ENCODE measurements at regions not wholly inside any gene's neighbourhood (a gene's known extent, or its start where the extent isn't known, plus 50 kb on each side); places are given as distances from the start of the nearest gene placed in this dataset.

DNA sequence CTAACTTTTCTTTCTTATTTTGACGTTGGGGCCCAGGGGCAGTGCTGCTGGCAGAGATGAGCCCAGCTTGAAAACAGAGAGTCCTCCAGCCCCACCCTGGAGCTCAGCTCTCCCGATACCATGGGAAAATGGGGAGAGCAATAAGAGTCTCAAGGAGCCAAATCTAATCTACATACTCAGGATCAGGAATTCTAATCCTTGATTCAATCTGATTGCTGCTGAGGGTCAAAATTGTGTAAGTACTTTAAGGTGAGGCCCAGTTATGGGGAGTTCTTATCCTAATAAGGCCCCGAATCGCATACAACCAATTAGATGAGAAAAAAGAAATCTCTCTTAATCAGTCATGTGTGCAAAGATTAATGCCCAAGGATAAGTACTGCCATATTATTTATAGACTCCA is 202.9 kb downstream of the FAM76B start:
- no peak for DNase-seq
- intact Hi-C loops (cut with DNase I): no loop called here

DNA sequence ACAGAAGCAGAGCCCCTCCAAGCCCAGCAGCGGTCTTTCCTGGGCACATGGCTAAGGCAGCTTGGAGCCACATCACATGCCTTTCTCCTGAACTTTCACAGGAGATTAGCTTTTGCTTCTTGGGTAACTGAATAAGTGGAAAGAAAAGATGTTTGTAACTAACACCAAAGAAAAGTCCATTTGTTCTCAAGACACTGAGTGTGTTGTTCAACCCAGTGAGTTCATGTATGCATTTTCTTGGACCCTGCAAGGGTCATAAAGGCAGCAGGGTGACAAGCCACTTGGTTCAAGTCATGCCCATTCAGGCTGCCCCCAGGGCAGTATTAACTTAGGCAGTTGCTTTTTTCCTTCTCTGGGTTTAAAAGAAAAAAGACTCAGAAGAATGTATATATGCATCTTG is 203.4 kb downstream of the FAM76B start:
- intact Hi-C loops (cut with DNase I): no loop called here
- DNase-seq: no peak

DNA sequence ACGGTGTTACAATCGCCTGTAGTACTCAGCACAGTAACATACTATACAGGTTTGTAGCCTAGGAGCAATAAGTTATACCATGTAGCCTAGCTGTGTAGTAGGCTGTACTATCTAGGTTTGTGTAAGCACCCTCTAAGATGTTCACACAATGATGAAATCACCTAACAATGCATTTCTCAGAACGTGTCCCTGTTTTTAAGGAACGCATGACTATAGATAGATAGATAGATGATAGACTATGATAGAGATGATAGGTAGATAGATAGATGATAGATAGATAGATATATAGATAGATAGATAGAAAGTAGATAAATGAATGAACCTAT is 203.9 kb downstream of the FAM76B start:
- intact Hi-C loops (cut with DNase I): no loop called here
- no peak for DNase-seq

DNA sequence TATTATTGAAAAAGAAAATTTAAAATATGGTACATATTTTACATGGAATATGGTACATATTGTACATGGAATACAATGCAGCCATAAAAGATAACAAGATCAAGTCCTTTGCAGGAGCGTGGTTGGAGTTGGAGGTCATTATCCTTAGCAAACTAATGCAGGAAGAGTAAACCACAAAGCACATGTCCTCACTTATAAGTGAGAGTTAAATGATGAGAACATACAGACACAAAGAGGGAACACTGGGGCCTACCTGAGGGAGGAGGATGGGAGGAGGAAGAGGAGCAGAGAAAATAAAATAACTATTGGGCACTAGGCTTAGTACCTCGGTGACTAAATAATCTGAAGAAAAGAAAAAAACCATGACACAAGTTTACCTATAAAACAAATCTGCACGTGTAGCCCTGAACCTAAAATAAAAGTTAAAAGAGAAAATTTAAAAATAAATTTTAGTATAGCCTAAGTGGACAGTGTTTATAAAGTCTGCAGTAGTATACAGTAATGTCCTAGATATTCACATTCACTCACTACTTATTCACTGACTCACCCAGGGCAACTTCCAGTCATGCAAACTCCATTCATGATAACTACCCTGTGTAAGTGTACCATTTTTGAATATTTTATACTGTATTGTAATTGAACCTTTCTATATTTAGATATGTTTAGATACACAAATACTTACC is 204.4 kb downstream of the FAM76B start:
- intact Hi-C loops (cut with DNase I): no loop called here
- no peak for DNase-seq

DNA sequence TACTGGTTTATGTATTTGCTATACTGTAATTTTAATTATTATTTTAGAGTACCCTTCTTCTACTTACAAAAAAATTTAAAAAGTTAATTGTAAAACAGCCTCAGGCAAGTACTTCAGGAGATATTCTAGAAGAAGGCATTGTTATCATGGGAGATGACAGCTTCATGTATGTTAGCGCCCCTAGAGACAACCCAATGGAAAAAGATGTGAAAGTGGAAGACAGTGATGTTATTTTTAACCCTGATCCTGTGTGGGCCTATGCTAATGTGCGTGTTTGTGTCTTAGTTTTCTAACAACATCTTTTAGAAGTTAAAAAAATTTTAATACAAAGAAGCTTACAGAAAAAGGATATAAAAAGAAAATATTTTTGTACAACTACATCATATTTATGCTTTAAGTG is 205.0 kb downstream of the FAM76B start:
- intact Hi-C loops (cut with DNase I): no loop called here
- DNase-seq: no peak

DNA sequence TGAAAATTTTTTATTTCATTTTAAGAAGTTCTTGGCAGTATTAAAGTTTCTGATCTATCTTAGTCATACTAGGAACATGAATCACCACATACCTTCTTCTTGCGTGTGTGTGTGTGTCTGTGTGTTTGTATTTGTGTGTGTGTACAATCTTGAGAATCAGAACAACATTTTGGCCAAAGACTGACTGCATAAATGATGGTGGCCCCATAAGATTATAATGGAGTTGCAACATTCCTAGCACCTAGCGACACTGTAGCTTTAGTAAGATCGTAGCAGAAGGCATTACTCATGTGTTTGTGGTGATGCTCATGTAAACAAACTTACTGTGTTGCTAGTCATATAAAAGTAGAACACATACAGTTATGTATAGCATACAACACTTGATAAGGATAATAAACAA is 205.4 kb downstream of the FAM76B start:
- intact Hi-C loops (cut with DNase I): no loop called here
- DNase-seq: no peak

DNA sequence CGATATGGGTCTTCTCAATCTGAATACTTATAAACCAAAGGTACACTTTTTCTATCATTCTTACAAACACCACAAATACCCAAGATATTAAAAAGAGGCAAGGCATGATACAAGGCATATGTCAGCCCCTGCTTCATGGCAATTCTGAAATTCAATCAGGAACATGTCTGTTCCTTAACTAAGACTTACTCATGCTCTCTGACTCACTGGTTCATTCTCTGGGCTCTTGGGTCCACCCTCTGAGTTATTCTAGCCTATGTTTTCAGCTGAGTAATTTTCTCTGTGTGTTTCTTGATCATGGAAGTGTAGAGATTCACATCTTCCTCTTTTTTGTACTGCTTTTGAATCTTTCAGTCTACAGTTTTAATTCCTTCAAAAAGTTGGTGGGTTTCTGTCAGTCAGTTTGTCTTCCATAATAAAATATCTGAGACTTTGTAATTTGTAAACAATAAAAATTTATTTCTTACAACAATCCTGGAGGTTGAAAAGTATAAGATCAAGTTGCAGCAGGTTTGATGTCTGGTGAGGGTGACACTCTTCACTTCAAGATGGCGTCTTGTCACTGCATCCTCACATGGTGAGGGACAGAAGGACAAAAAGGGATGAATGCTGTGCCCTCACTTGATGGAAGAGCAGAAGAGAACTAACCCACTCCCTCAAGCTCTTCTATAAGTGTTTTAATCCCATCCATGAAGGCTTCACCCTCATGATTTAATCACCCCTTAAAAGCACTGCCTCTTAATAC is 211.7 kb downstream of the FAM76B start:
- DNase-seq: no peak
- intact Hi-C loops (cut with DNase I): no loop called here

DNA sequence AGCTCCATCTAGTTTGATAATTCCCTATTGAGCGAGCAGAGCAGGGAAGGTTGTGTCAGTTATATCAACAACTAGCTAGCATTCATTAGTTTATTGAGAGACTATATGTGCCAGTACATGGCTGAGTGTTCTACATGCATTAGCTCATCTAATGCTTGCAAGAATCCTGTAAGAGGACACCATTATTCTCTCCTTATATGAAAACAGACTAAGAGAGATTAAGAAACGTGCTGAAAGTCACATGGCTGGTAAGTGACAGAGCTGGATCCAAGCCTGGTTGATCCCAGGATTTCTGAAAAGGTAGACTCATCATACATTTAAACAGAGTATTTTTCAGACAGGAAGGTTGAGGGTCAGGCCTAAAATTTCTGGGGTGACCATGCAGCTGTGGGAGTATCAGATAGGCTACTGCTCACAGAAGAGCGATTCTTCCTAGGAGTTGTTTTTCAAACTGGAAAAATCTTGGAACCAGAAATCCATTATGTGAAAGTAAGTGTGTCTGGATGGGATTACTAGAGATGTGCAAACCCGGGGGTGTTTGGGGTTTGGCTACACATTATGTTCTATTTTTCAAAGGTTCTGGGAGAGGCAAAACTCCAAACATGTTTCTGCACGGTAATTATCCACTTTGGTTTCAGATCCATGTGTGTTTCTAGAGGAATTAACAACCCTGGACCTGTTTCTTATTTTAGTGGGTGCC is 213.3 kb downstream of the FAM76B start:
- intact Hi-C loops (cut with DNase I): no loop called here
- DNase-seq: no peak

DNA sequence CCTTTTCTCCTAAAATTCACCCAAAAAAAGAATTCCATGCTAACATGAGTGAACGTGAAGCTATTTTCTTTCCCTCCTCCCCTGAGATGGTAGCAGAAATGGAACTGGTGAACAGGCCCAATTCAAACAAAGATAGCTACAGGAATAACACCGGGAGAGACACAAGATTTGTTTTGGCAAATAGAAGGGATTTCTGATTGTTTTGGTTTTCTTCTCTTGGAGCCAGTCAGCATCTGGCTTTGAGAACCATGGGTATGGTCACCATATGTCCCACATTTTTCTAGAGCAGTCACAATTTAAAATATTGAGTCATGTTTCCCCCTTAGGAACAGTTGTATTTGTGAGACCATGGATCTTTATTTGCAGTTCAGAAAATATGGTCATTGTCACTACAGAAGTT is 214.1 kb downstream of the FAM76B start:
- intact Hi-C loops (cut with DNase I): no loop called here

DNA sequence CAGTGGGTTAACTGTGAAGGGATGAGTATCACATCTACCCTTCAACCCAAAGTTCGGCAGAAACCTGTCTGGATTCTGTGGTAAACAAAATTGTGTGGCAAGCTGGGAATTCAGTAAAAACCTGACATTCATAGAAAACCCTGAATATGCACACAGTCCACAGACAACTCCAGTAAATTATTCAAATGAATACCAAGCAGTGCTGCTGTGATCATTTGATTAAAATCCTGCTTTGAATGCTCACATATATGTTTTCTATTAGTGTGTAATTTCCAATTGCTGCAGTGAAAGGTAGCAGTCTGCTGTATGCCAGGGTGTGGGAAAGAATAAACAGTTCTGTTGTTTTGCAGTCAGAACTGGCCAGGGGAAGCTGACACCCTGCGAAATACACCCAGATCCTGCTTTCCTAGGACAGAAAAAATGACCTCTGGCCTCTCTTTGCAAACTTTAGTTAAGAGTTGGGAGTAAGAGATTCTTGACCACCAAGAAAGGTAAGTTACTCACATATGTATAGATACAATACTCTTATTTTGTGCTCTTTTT is 217.8 kb downstream of the FAM76B start:
- intact Hi-C loops (cut with DNase I): no loop called here
- no peak for DNase-seq

More for the DNA sequence above, 214.1 kb downstream of the FAM76B start:
- DNase-seq: no peak

DNA sequence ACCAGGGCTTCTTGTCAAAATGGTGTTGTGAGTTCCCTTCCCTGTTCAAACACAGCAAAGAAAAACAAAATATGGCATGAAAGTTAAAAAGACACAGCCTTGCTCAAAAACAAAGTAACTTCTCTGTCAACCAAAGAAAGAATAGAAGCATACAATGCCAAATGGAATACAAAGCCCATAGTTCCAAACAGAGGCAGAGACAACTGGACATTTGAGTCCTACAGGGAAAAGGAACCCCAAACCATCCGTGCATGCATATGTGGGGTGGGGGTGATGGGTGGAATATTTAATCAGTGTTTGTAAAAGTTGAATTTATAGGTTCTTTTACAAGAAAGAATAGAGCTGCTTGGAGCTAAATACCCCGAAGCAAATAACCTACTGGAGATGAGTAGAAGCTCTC is 218.7 kb downstream of the FAM76B start:
- DNase-seq: no peak
- intact Hi-C loops (cut with DNase I): no loop called here

DNA sequence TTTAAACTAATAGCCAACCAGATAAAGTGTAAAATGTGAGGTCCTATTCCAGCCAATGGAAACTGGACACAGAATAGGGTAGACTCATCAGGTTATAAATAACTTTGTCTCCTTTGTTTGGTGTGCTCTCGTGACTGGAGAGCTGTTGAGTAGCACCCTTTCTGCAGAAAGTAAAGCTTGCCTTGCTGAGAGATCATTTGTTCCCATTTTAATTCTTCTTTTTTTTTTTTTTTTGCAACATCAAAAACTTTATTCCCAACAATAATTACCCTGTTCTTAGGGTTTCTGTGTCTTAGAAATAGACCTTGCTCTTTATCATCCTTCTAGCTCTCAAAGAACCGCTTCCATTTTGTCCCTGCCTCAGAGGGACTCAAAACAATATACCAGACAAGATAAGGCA is 220.4 kb downstream of the FAM76B start:
- DNase-seq: no peak
- intact Hi-C loops (cut with DNase I): loop anchor here (5.0 to 10.0 kb wide), 2 partner anchors 133 to 414 kb away; no protein-coding TSS in a partner anchor

DNA sequence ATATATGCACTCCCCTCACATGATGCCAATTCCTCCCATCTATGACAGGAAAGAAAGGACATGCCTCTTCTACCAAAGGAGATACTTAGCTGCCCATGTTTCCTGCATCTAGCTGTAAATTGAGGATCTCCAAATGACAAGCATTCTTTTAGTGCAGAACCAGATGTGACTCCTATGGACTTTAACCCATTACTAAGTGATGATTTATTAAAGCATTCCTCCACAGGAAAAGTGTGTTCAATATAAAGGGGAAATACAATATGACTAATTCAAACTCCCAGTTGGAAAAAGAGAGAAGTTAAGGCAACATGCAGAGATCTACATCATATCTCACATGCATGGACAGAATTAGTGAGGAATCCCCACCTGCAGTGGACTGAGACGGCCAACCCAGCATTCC is 221.3 kb downstream of the FAM76B start:
- DNase-seq: no peak
- intact Hi-C loops (cut with DNase I): loop anchor here (5.0 to 10.0 kb wide), 2 partner anchors 134 to 413 kb away; no protein-coding TSS in a partner anchor

DNA sequence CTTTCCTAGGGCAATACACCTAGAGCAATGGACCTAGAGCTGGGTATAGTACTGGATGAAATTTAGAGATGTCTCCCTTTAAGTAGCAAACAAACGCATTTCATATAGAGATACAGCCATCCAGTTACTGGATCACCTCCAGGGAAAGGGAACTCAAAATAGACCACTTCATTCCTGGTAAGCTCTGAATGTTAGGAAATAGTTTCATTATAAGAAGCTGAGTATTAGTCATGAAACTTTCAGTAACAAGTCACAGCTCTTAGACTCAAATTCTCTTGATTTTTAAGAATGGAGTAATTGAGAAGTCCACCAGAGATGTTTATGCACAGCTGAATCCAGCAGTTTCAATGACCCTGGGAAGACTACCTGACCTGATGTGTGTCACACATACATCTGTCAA is 221.9 kb downstream of the FAM76B start:
- DNase-seq: no peak
- intact Hi-C loops (cut with DNase I): loop anchor here (5.0 to 10.0 kb wide), 2 partner anchors 135 to 413 kb away; no protein-coding TSS in a partner anchor

DNA sequence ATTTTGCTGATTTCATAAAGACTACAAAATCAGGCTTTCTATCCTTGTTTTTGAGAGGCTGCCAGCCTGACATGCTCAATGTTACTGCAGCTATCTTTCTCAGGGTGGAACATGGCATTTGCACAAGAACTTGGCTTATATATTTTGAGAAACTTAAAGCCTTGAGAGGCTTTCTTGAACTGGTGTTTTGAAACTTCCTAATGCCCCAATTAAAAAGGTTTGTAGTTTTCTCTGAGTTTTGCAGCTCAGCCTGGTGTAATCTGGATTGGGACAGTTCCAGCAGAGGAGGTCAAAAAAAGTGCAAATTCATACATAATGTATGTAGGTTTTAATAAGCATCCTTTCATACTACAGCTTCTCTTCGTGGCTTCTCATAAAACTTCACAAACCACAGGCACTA is 223.4 kb downstream of the FAM76B start:
- intact Hi-C loops (cut with DNase I): loop anchor here (5.0 to 10.0 kb wide), 2 partner anchors 136 to 411 kb away; no protein-coding TSS in a partner anchor
- DNase-seq: no peak

DNA sequence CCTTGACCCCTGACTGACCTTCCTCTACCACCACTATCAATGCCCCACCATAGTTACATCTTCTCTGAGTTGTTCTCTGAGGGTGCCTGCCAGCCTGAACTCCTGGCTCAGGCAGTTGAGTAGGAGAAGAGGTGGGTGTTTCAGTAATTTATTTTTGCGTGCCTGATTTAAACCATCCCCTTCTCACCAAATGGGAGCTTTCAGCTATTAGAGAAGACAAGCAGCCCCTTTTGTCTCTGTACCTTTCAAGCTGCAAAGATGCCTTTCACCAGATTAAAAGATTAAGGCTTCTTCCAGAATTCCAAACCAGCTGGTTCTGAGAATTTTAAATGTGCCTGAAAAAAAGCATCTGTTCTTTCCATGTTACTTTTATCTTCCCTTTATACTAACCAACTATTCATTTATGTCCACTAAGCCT is 223.8 kb downstream of the FAM76B start:
- intact Hi-C loops (cut with DNase I): loop anchor here (5.0 to 10.0 kb wide), 2 partner anchors 137 to 411 kb away; no protein-coding TSS in a partner anchor
- DNase-seq: no peak

DNA sequence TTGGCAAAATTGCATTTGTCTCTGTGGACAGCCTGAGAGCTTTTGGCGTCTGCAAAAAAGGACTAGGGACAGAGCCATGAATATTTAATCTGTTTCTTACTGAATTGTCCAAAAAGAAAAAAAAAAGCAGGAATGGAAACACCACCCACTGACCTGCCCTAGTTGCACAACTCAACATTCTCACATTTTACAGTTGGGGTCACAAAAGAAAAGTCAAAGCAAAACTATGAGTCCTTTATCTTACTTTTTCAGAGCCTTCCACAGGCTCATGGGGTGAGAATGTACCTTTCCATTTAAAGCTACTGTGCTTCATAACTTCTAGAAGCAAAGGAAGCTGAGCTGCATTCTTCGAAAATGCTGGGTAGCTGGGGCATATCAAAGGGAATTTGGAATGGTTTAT is 225.7 kb downstream of the FAM76B start:
- intact Hi-C loops (cut with DNase I): loop anchor here (10.0 kb wide), 1 partner anchor 409 kb away; no protein-coding TSS in a partner anchor
- no peak for DNase-seq

DNA sequence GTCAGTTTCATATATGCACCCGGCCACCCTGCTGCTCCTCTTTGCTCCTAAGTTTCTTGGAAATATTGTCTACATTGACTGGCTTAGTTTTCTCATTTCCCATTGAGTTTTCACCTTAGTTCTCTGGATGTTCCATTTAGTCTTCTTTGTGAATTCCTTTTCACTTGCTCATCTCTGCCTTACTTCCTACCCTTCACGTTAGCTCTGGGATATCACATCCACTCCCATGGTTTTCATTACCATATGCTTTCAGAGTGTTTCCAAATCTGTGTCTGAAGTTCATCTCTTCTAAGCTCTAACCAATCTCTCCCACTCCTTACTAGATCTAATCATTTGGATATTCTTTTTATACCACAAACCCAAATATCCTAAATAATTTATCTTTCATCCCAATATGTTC is 226.4 kb downstream of the FAM76B start:
- intact Hi-C loops (cut with DNase I): loop anchor here (10.0 kb wide), 1 partner anchor 408 kb away; no protein-coding TSS in a partner anchor
- DNase-seq: no peak

DNA sequence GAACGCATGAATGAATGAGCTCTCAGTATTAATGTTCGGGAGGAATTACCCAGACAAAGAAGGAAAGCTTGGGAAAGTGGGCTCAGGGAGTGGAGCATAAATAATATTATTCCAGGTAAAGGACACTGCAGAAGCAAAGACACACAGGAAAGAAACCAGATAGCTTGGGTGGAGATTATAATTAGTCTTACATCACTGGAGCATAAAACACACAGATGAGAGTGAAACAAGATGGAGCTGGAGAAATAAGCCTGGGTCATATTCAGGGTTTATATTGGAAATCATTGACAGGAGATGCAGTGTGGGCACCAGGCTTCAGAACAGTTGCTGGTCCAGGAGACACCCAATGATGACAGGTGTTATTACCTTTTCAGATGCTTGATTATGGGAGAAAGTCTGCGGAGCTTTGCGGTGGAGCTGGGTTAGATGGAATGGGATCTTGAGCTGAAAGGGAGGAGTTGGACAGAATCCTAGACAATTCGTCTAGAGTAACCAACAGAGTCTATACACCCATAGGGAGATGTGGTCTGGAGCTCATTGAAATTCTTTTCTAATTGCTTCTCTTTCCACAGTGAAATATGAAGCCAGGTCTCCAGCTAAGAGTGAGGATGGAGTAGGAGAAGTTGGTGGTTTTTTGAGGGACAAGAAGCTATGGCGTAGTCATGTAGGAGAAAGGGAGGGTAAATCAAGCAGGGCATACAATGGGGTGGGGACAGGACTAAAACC is 227.2 kb downstream of the FAM76B start:
- DNase-seq: no peak
- intact Hi-C loops (cut with DNase I): loop anchor here (10.0 kb wide), 1 partner anchor 408 kb away; no protein-coding TSS in a partner anchor

DNA sequence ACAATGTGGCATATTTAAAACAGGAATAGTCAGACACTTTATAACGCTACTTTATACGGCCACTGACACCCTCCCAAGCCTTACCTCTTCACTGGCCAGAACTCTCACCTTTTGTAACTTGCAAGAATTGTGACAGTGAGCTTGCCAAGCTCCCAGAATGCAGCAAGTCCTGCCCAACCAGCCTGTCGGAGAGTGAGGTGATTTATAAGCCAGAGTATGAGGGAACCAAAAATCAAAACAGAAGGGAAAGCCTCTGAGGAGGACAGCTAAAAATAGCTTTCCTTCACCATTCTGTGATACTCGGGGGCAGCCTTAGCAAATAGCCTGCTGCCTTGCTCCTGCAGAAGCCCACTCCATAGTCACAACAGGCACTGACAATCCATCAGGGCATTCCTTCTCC is 229.7 kb downstream of the FAM76B start:
- DNase-seq: no peak
- intact Hi-C loops (cut with DNase I): loop anchor here (10.0 kb wide), 1 partner anchor 405 kb away; no protein-coding TSS in a partner anchor
